ENCODE measurements at regions not wholly inside any gene's neighbourhood (a gene's known extent, or its start where the extent isn't known, plus 50 kb on each side); places are given as distances from the start of the nearest gene placed in this dataset.

DNA sequence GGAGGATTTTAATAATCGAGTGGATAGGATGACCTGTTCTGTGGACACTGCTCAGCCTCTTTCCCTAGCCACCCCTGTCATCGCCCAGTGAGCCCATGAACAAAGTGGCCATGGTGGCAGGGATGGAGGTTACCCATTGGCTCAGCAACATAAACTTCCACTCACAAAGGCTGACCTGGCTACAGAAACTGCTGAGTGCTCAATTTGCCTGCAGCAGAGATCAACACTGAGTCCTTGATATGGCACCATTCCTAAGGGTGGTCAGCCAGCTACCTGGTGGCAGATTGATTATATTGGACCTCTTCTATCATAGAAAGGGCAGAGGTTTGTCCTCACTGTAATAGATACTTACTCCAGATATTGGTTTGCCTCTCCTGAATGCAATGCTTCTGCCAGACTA lies 465.4 kb upstream of the FBXO33 start:
- TF ChIP-seq PHF8 (IDR thresholded peaks at IDR 0.05; ENCODE audit: borderline replicate concordance, low read depth), result no peak
- TF ChIP-seq CEBPB (IDR thresholded peaks at IDR 0.05), result no peak
- TF ChIP-seq RCOR1 (IDR thresholded peaks at IDR 0.05; ENCODE audit: low read depth, low read length), result no peak
- no peak for TF ChIP-seq ESRRA (IDR thresholded peaks at IDR 0.05; ENCODE audit: borderline replicate concordance, low read length)
- TF ChIP-seq, protein P1, sequence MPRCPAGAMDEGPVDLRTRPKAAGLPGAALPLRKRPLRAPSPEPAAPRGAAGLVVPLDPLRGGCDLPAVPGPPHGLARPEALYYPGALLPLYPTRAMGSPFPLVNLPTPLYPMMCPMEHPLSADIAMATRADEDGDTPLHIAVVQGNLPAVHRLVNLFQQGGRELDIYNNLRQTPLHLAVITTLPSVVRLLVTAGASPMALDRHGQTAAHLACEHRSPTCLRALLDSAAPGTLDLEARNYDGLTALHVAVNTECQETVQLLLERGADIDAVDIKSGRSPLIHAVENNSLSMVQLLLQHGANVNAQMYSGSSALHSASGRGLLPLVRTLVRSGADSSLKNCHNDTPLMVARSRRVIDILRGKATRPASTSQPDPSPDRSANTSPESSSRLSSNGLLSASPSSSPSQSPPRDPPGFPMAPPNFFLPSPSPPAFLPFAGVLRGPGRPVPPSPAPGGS (IDR thresholded peaks at IDR 0.05), result no peak
- TF ChIP-seq TFCP2L1 (CRISPR knock-in tag; IDR thresholded peaks at IDR 0.05), result no peak
- TF ChIP-seq, protein P2, sequence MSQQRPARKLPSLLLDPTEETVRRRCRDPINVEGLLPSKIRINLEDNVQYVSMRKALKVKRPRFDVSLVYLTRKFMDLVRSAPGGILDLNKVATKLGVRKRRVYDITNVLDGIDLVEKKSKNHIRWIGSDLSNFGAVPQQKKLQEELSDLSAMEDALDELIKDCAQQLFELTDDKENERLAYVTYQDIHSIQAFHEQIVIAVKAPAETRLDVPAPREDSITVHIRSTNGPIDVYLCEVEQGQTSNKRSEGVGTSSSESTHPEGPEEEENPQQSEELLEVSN (IDR thresholded peaks at IDR 0.05; ENCODE audit: borderline replicate concordance, low read depth), result no peak
- no peak for TF ChIP-seq RFX5 (IDR thresholded peaks at IDR 0.05)
- H3K9me3 ChIP-seq, result no peaks in the 10 kb centered on the region; the same call in 2 of the 3 replicates
- ChIA-PET CTCF (no interaction called here), POLR2A (no interaction called here)
- FAIRE-seq (no peak), DNase-seq (ENCODE audit: low read depth in 1 of 2, low spot score in 1 of 2) (no peak), ATAC-seq (no peak)
- no peak overlapping the region for H3K4me2 ChIP-seq
- H3K4me3 ChIP-seq, result no peak overlapping the region
- 0% methylated on average over 2 of the region's 2 CpGs for WGBS (ENCODE audit: missing lambda C conversion rate)
- no peaks in the 10 kb centered on the region for H3K4me1 ChIP-seq
- H3K27ac ChIP-seq, result no peak overlapping the region

DNA sequence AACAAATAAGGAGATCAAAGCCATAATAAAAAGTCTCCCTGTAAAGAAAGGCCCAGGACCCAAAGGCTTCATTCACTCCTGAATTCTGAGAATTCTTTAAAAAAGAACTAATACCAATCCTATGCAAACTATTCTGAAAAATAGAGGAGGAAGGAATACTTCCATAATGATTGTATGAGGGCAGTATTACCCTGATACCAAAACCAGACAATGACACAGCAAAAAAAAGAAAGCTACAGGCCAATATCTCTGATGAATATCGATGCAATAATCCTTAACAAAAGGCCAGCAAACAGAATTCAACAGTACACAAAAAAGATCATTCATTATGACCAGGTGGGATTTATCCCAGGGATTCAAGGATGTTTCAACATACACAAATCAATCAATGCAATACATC lies 457.8 kb upstream of the FBXO33 start:
- Histone ChIP-seq H3K27ac (no peak overlapping the region), H3K4me3 (no peak overlapping the region), H3K9me3 (no peaks in the 10 kb centered on the region; the same call in 2 of the 3 replicates), H3K4me2 (no peak overlapping the region), H3K4me1 (no peaks in the 10 kb centered on the region)
- TF ChIP-seq JUNB (IDR thresholded peaks at IDR 0.05) (no peak), POLR2AphosphoS2 (conservative IDR thresholded peaks at IDR 0.05; ENCODE audit: low read length) (no peak), MAFK (IDR thresholded peaks at IDR 0.05; ENCODE audit: partially characterized antibody) (peak; percentile 49), PHF8 (IDR thresholded peaks at IDR 0.05; ENCODE audit: borderline replicate concordance, low read depth) (no peak), KDM1A (IDR thresholded peaks at IDR 0.05; ENCODE audit: low read depth) (no peak), NPAS2 (CRISPR knock-in tag; IDR thresholded peaks at IDR 0.05; ENCODE audit: borderline replicate concordance) (no peak), NFE2L2 (conservative IDR thresholded peaks at IDR 0.05; ENCODE audit: low read length) (0 out of 2 replicates have a peak, but pooled peaks have one; percentile 26), TP53 (CRISPR knock-in tag; IDR thresholded peaks at IDR 0.05) (no peak), RAD21 (conservative IDR thresholded peaks at IDR 0.05 in 1 of 2, IDR thresholded peaks at IDR 0.05 in 1 of 2) (no peak), RCOR1 (IDR thresholded peaks at IDR 0.05; ENCODE audit: low read depth, low read length) (no peak), HOXA7 (CRISPR knock-in tag; IDR thresholded peaks at IDR 0.05) (no peak), FOXS1 (CRISPR knock-in tag; IDR thresholded peaks at IDR 0.05) (no peak), TFCP2L1 (CRISPR knock-in tag; IDR thresholded peaks at IDR 0.05) (no peak)
- TF ChIP-seq, protein P2 (IDR thresholded peaks at IDR 0.05; ENCODE audit: borderline replicate concordance, low read depth), result no peak
- TF ChIP-seq, protein P3, sequence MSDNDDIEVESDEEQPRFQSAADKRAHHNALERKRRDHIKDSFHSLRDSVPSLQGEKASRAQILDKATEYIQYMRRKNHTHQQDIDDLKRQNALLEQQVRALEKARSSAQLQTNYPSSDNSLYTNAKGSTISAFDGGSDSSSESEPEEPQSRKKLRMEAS (IDR thresholded peaks at IDR 0.05), result no peak
- TF ChIP-seq, protein P1 (IDR thresholded peaks at IDR 0.05), result no peak
- ChIA-PET CTCF (no interaction called here), POLR2A (no interaction called here)
- FAIRE-seq (peak; percentile 70), DNase-seq (ENCODE audit: low read depth in 1 of 2, low spot score in 1 of 2) (no peak), ATAC-seq (no peak)
- 0% methylated on average over 1 of the region's 1 CpG for WGBS (ENCODE audit: missing lambda C conversion rate)

DNA sequence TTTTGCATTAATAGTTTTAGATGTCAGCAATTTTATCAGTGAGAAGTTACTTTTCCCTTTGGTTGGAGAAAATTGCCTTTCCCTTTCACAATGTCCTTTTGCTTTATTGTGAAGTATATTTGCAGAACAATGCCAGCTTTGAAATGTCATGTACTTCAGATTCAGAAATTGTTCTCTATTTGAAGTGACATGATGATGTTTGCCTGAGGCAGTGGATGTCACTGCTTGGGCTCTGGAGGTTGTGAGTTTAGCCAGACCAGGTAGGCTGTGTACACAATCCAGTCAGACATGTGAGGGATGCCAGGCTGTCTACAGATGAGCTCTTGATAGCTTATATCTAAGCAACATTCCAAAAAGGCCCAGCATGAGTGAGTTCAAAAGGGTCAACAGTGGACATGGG lies 451.9 kb upstream of the FBXO33 start:
- ChIA-PET POLR2A (no interaction called here), CTCF (interaction anchor here (0.7 kb wide), 1 partner anchor 445 kb away, joined by 4 read pairs; no protein-coding TSS in a partner anchor)
- no peak for DNase-seq (ENCODE audit: low read depth in 1 of 2, low spot score in 1 of 2)
- no peak for ATAC-seq
- no peak for FAIRE-seq
- Histone ChIP-seq H3K4me2 (no peak overlapping the region), H3K9me3 (no peaks in the 10 kb centered on the region), H3K4me1 (no peaks in the 10 kb centered on the region), H3K27ac (no peak overlapping the region), H3K4me3 (no peak overlapping the region)
- no peak for TF ChIP-seq ESRRA (IDR thresholded peaks at IDR 0.05; ENCODE audit: borderline replicate concordance, low read length)
- TF ChIP-seq NPAS2 (CRISPR knock-in tag; IDR thresholded peaks at IDR 0.05; ENCODE audit: borderline replicate concordance), result no peak
- TF ChIP-seq TP53 (CRISPR knock-in tag; IDR thresholded peaks at IDR 0.05), result no peak
- TF ChIP-seq, protein P4, sequence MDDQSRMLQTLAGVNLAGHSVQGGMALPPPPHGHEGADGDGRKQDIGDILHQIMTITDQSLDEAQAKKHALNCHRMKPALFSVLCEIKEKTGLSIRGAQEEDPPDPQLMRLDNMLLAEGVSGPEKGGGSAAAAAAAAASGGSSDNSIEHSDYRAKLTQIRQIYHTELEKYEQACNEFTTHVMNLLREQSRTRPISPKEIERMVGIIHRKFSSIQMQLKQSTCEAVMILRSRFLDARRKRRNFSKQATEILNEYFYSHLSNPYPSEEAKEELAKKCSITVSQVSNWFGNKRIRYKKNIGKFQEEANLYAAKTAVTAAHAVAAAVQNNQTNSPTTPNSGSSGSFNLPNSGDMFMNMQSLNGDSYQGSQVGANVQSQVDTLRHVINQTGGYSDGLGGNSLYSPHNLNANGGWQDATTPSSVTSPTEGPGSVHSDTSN (IDR thresholded peaks at IDR 0.05), result no peak
- no peak for TF ChIP-seq POLR2A (IDR thresholded peaks at IDR 0.05; ENCODE audit: low read length)

Measured in A549 (cell line).